Fibroblast of villous mesenchyme (primary cell): ENCODE measurements at regions not wholly inside any gene's neighbourhood (a gene's known extent, or its start where the extent isn't known, plus 50 kb on each side); places are given as distances from the start of the nearest gene placed in this dataset.

Experiments
- DNase-seq: peaks from one replicate; pipeline ENCODE4 v3.0.0-alpha.2; 2010; ENCODE audit warnings: low read depth
- H3K4me3 ChIP-seq: 2 replicates; pipeline ENCODE4 v1.5.1; 2011; ENCODE audit warnings: low read depth, mild to moderate bottlenecking, low read length
- CTCF ChIP-seq: IDR thresholded peaks from 2 replicates; pipeline ENCODE4 v1.5.1; 2012; ENCODE audit warnings: low read depth, mild to moderate bottlenecking, low read length; ENCODE audit not compliant: insufficient read depth

GRCh38 chr4:187415231-187415630 is 580.3 kb upstream of the ZFP42 start:
- no peak overlapping the region for H3K4me3 ChIP-seq
- TF ChIP-seq CTCF: no peak

GRCh38 chr4:187416216-187416615 is 579.4 kb upstream of the ZFP42 start:
- DNase-seq: peak; percentile 50
- H3K4me3 ChIP-seq: no peak overlapping the region
- no peak for TF ChIP-seq CTCF

More at GRCh38 chr4:187415231-187415630, 580.3 kb upstream of the ZFP42 start:
- no peak for DNase-seq

GRCh38 chr4:187417721-187418120 is 577.9 kb upstream of the ZFP42 start:
- peak; percentile 71 for DNase-seq
- TF ChIP-seq CTCF: no peak

GRCh38 chr4:187422655-187423054 is 572.9 kb upstream of the ZFP42 start:
- H3K4me3 ChIP-seq: no peak overlapping the region
- no peak for TF ChIP-seq CTCF
- no peak for DNase-seq

More at GRCh38 chr4:187417721-187418120, 577.9 kb upstream of the ZFP42 start:
- H3K4me3 ChIP-seq: no peak overlapping the region

- no peak for DNase-seq
- no peak overlapping the region for H3K4me3 ChIP-seq
- no peak for TF ChIP-seq CTCF
Measured at GRCh38 chr4:187424636-187425035, 570.9 kb upstream of the ZFP42 start.

- no peak for TF ChIP-seq CTCF
- no peak overlapping the region for H3K4me3 ChIP-seq
- no peak for DNase-seq
Measured at GRCh38 chr4:187426511-187426910, 569.1 kb upstream of the ZFP42 start.

GRCh38 chr4:187432310-187432709 is 563.3 kb upstream of the ZFP42 start:
- no peak for DNase-seq
- TF ChIP-seq CTCF: no peak
- H3K4me3 ChIP-seq: no peak overlapping the region
